ENCODE measurements at regions not wholly inside any gene's neighbourhood (a gene's known extent, or its start where the extent isn't known, plus 50 kb on each side); places are given as distances from the start of the nearest gene placed in this dataset.

DNA sequence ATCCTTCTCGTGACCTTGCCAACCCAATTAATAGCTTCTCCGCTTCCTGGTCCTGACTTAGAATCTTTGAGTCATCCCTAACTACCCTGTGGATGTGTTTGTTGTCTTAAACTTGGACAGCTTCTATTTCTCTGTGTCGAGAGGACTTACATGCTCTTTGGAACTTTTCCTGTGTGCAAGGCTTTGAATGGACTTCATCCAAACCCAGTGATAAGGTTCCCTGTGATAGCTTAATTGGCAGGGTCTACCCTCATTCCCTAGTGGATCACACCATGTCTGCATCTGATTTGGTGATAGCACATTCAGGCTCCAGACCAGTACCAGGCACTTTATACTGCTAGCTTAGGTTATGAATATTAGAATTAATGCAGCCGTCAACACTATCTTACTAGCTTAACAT, 378.2 kb upstream of the KAZN start:
- TF ChIP-seq CREB1 (IDR thresholded peaks at IDR 0.05; ENCODE audit: low read depth) (no peak), ZBTB7A (IDR thresholded peaks at IDR 0.05; ENCODE audit: low read depth) (no peak)
- TF ChIP-seq, protein P1, sequence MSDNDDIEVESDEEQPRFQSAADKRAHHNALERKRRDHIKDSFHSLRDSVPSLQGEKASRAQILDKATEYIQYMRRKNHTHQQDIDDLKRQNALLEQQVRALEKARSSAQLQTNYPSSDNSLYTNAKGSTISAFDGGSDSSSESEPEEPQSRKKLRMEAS (IDR thresholded peaks at IDR 0.05): no peak

DNA sequence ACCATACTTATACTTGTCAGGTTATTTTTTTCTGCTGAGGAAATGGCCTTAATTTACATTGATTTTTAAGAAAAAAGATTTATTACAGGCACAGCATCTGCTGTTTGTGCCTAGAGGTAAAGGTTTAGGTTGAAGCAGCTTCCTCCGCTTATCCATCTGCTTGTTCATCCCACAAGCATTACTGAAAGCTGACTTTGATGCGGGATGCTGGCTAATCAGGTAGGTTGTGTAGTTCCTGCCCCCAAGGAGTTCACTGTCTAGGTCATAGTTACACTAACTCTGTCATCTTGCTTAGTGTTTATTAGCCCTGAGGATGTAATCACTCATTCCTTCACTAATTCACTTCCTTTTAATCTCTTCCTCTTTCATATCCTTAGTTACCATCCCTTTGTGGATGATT, 377.7 kb upstream of the KAZN start:
- TF ChIP-seq USF1 (IDR thresholded peaks at IDR 0.05): no peak
- TF ChIP-seq TCF12 (IDR thresholded peaks at IDR 0.05; ENCODE audit: low read depth): no peak
- TF ChIP-seq YY1 (IDR thresholded peaks at IDR 0.05; ENCODE audit: low read depth): no peak
- TF ChIP-seq CREB1 (IDR thresholded peaks at IDR 0.05; ENCODE audit: low read depth): no peak
- no peak for TF ChIP-seq EGR1 (IDR thresholded peaks at IDR 0.05)
- no peak for TF ChIP-seq NFIC (IDR thresholded peaks at IDR 0.05)
- no peak for TF ChIP-seq FOXM1 (IDR thresholded peaks at IDR 0.05; ENCODE audit: borderline replicate concordance, low read depth)
- TF ChIP-seq, protein P1 (IDR thresholded peaks at IDR 0.05): no peak

DNA sequence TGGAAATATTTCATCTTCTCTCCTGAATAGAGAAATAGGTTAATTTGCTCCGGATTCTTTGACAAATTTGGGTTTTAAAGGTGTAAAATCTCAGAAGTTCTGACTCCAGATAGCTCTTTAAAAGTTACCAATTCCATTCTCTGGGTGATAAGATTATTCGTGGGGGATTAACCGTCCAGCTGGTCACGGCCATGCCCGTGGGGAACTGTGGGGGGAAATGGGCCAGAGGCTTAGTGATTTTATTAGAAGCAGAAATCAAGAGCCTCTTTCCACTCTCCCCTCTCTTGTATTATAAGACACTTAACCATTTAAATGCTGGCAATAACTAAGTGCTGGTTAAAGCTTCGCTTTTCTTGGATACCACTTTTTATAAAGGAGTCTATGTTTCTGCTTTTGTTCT, 376.4 kb upstream of the KAZN start:
- TF ChIP-seq EGR1 (IDR thresholded peaks at IDR 0.05) (no peak), CREB1 (IDR thresholded peaks at IDR 0.05; ENCODE audit: low read depth) (no peak), FOXM1 (IDR thresholded peaks at IDR 0.05; ENCODE audit: borderline replicate concordance, low read depth) (no peak), TAF1 (IDR thresholded peaks at IDR 0.05; ENCODE audit: low read depth) (no peak), TEAD4 (IDR thresholded peaks at IDR 0.05) (no peak)

DNA sequence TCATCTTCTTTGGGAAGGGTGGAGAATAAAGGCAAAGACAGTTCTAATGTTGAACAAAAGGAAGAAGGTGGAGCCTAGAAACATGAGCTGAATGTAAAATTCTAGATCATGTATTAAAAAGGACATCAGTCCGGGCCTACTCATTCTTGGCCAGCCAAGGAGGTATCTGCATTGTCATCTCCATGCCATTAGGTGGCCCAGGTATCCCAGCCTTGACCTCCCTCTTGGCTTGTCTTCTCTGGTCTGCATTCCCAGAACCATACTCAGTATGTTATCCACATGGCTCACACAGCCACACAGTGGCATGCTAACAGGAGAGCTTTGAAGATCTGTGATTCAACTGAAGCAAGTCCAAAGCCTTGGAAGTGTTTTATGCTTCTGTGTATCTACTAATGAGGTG, 369.8 kb upstream of the KAZN start:
- TF ChIP-seq ZBTB7A (IDR thresholded peaks at IDR 0.05; ENCODE audit: low read depth): no peak
- no peak for TF ChIP-seq REST (IDR thresholded peaks at IDR 0.05; ENCODE audit: low read depth)
- TF ChIP-seq EP300 (IDR thresholded peaks at IDR 0.05; ENCODE audit: borderline replicate concordance): no peak
- TF ChIP-seq CEBPB (IDR thresholded peaks at IDR 0.05): no peak
- TF ChIP-seq, protein P1 (IDR thresholded peaks at IDR 0.05): no peak
- no peak for TF ChIP-seq TAF1 (IDR thresholded peaks at IDR 0.05; ENCODE audit: low read depth)
- TF ChIP-seq EGR1 (IDR thresholded peaks at IDR 0.05): no peak
- no peak for TF ChIP-seq YY1 (IDR thresholded peaks at IDR 0.05; ENCODE audit: low read depth)

- TF ChIP-seq CEBPB (IDR thresholded peaks at IDR 0.05) (no peak), ZBTB7A (IDR thresholded peaks at IDR 0.05; ENCODE audit: low read depth) (no peak), TEAD4 (IDR thresholded peaks at IDR 0.05) (no peak), EGR1 (IDR thresholded peaks at IDR 0.05) (no peak), EP300 (IDR thresholded peaks at IDR 0.05; ENCODE audit: borderline replicate concordance) (no peak), YY1 (IDR thresholded peaks at IDR 0.05; ENCODE audit: low read depth) (no peak), REST (IDR thresholded peaks at IDR 0.05; ENCODE audit: low read depth) (no peak), CREB1 (IDR thresholded peaks at IDR 0.05; ENCODE audit: low read depth) (no peak), TCF12 (IDR thresholded peaks at IDR 0.05; ENCODE audit: low read depth) (no peak), USF1 (IDR thresholded peaks at IDR 0.05) (no peak), NFIC (IDR thresholded peaks at IDR 0.05) (no peak), RAD21 (IDR thresholded peaks at IDR 0.05; ENCODE audit: low read depth) (no peak), FOXM1 (IDR thresholded peaks at IDR 0.05; ENCODE audit: borderline replicate concordance, low read depth) (no peak), TAF1 (IDR thresholded peaks at IDR 0.05; ENCODE audit: low read depth) (no peak)
- TF ChIP-seq, protein P1 (IDR thresholded peaks at IDR 0.05): no peak
These were observed 365.0 kb upstream of the KAZN start for GRCh38 chr1:14233510-14233909.

DNA sequence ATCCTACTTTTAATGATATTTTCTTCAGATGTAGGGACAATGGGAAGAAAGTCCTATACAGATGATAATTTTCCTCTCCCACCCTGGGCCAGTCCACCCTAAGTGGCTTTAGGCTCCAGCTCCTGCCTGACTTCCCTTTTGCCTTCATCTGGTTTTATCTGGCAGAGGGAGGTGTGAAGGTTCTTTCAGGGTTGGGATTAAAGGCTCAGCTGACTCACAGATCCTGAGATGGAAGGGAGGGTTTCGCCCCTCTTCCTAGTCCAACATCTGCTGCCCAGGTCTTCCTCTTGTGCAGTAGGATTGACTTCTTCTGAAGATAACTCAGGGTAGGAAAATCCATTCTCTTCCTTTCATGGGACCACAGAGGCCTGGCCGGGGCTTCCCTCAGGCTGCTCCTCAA, 362.4 kb upstream of the KAZN start:
- TF ChIP-seq YY1 (IDR thresholded peaks at IDR 0.05; ENCODE audit: low read depth) (no peak), RAD21 (IDR thresholded peaks at IDR 0.05; ENCODE audit: low read depth) (no peak), NFIC (IDR thresholded peaks at IDR 0.05) (no peak), ZBTB7A (IDR thresholded peaks at IDR 0.05; ENCODE audit: low read depth) (no peak), REST (IDR thresholded peaks at IDR 0.05; ENCODE audit: low read depth) (no peak), TCF12 (IDR thresholded peaks at IDR 0.05; ENCODE audit: low read depth) (no peak), EP300 (IDR thresholded peaks at IDR 0.05; ENCODE audit: borderline replicate concordance) (no peak), TEAD4 (IDR thresholded peaks at IDR 0.05) (no peak), USF1 (IDR thresholded peaks at IDR 0.05) (no peak)
- TF ChIP-seq, protein P1 (IDR thresholded peaks at IDR 0.05): no peak
